ENCODE measurements at regions not wholly inside any gene's neighbourhood (a gene's known extent, or its start where the extent isn't known, plus 50 kb on each side); places are given as distances from the start of the nearest gene placed in this dataset.

- Histone ChIP-seq H3K27me3 (no peaks in the 10 kb centered on the region), H3K9me3 (ENCODE audit: low read depth) (no peaks in the 10 kb centered on the region), H3K36me3 (no peaks in the 10 kb centered on the region), H3K27ac (no peak overlapping the region), H3K4me3 (no peak overlapping the region), H3K4me1 (ENCODE audit: low read depth) (no peaks in the 10 kb centered on the region)
- no peak for DNase-seq (ENCODE audit: low read depth in 1 of 2, low spot score in 1 of 2)
- no peak for TF ChIP-seq CTCF (IDR thresholded peaks at IDR 0.05; ENCODE audit: low read depth, low read length)
These were observed 182.8 kb upstream of the ADARB2 start for GRCh38 chr10:1920127-1920526.

GRCh38 chr10:1911771-1912170 is 174.4 kb upstream of the ADARB2 start:
- no peak overlapping the region for H3K27ac ChIP-seq
- DNase-seq (ENCODE audit: low read depth in 1 of 2, low spot score in 1 of 2): no peak
- H3K4me1 ChIP-seq (ENCODE audit: low read depth): no peaks in the 10 kb centered on the region
- no peak for TF ChIP-seq CTCF (IDR thresholded peaks at IDR 0.05; ENCODE audit: low read depth, low read length)
- no peaks in the 10 kb centered on the region for H3K27me3 ChIP-seq
- no peaks in the 10 kb centered on the region for H3K9me3 ChIP-seq (ENCODE audit: low read depth)
- H3K36me3 ChIP-seq: no peaks in the 10 kb centered on the region
- H3K4me3 ChIP-seq: no peak overlapping the region

- H3K4me1 ChIP-seq (ENCODE audit: low read depth): no peaks in the 10 kb centered on the region
- DNase-seq (ENCODE audit: low read depth in 1 of 2, low spot score in 1 of 2): no peak
- H3K36me3 ChIP-seq: no peaks in the 10 kb centered on the region
- no peaks in the 10 kb centered on the region for H3K9me3 ChIP-seq (ENCODE audit: low read depth)
- no peak overlapping the region for H3K27ac ChIP-seq
- no peak for TF ChIP-seq CTCF (IDR thresholded peaks at IDR 0.05; ENCODE audit: low read depth, low read length)
- H3K27me3 ChIP-seq: no peaks in the 10 kb centered on the region
- no peak overlapping the region for H3K4me3 ChIP-seq
These were observed 166.7 kb upstream of the ADARB2 start for GRCh38 chr10:1903982-1904381.

GRCh38 chr10:1896153-1896552 is 158.8 kb upstream of the ADARB2 start:
- no peaks in the 10 kb centered on the region for H3K27me3 ChIP-seq
- no peak overlapping the region for H3K4me3 ChIP-seq
- no peak overlapping the region for H3K27ac ChIP-seq
- H3K9me3 ChIP-seq (ENCODE audit: low read depth): no peaks in the 10 kb centered on the region
- no peak for TF ChIP-seq CTCF (IDR thresholded peaks at IDR 0.05; ENCODE audit: low read depth, low read length)
- no peaks in the 10 kb centered on the region for H3K36me3 ChIP-seq
- H3K4me1 ChIP-seq (ENCODE audit: low read depth): no peaks in the 10 kb centered on the region
- no peak for DNase-seq (ENCODE audit: low read depth in 1 of 2, low spot score in 1 of 2)

GRCh38 chr10:1895691-1896090 is 158.4 kb upstream of the ADARB2 start:
- no peak for DNase-seq (ENCODE audit: low read depth in 1 of 2, low spot score in 1 of 2)
- no peak for TF ChIP-seq CTCF (IDR thresholded peaks at IDR 0.05; ENCODE audit: low read depth, low read length)
- Histone ChIP-seq H3K4me3 (no peak overlapping the region), H3K4me1 (ENCODE audit: low read depth) (no peaks in the 10 kb centered on the region), H3K9me3 (ENCODE audit: low read depth) (no peaks in the 10 kb centered on the region), H3K27ac (no peak overlapping the region), H3K27me3 (no peaks in the 10 kb centered on the region), H3K36me3 (no peaks in the 10 kb centered on the region)

- Histone ChIP-seq H3K36me3 (no peaks in the 10 kb centered on the region), H3K27me3 (no peaks in the 10 kb centered on the region), H3K27ac (no peak overlapping the region), H3K4me1 (ENCODE audit: low read depth) (no peaks in the 10 kb centered on the region), H3K4me3 (no peak overlapping the region), H3K9me3 (ENCODE audit: low read depth) (no peaks in the 10 kb centered on the region)
- no peak for DNase-seq (ENCODE audit: low read depth in 1 of 2, low spot score in 1 of 2)
- no peak for TF ChIP-seq CTCF (IDR thresholded peaks at IDR 0.05; ENCODE audit: low read depth, low read length)
These were observed 157.6 kb upstream of the ADARB2 start for GRCh38 chr10:1894912-1895311.

All from cardiac muscle cell (in vitro differentiated cells and primary cell).